ENCODE measurements at regions not wholly inside any gene's neighbourhood (a gene's known extent, or its start where the extent isn't known, plus 50 kb on each side); places are given as distances from the start of the nearest gene placed in this dataset.

DNA sequence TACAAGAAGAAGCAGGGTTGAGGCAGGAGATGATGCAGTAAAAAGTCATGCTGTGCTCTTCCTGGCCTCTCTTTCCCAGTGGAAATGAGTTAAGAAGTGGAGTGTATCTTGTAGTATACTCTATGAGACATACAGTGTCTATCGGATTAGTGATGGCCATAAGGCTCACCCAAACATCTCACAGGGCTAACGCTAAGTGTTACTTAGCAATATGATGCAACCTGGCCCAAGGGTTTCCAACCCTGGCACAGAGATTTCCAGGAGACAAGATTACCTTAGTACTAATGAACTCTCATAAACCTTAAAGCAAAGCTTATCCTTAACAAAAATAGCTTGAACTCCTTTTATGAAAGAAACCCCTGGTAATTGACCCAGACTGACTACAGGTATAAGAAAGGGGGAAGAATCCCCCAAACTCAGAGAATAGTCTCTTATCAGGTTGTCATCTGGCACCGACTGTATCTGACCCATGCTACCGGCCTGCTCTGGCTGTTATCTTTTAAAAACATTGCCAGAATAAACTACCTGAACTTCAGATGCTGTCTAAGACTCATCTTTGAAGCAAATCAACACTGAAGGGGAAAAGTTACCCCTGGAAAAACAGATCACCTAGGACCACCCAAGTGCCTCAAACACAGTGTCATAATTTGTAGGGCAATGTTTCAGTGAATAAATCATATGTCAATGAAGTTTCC lies 1002.0 kb downstream of the REEP3 start:
- Histone ChIP-seq H3K27ac (no peak overlapping the region), H3K4me1 (no peaks in the 10 kb centered on the region), H3K4me3 (no peak overlapping the region), H3K9me3 (no peaks in the 10 kb centered on the region), H3K27me3 (no peaks in the 10 kb centered on the region), H3K36me3 (no peaks in the 10 kb centered on the region)
- no peak for DNase-seq (ENCODE audit: low spot score in 2 of 2)
- no peak for TF ChIP-seq POLR2AphosphoS5 (IDR thresholded peaks at IDR 0.05)
- TF ChIP-seq EP300 (IDR thresholded peaks at IDR 0.05), result no peak
- TF ChIP-seq, protein P1, sequence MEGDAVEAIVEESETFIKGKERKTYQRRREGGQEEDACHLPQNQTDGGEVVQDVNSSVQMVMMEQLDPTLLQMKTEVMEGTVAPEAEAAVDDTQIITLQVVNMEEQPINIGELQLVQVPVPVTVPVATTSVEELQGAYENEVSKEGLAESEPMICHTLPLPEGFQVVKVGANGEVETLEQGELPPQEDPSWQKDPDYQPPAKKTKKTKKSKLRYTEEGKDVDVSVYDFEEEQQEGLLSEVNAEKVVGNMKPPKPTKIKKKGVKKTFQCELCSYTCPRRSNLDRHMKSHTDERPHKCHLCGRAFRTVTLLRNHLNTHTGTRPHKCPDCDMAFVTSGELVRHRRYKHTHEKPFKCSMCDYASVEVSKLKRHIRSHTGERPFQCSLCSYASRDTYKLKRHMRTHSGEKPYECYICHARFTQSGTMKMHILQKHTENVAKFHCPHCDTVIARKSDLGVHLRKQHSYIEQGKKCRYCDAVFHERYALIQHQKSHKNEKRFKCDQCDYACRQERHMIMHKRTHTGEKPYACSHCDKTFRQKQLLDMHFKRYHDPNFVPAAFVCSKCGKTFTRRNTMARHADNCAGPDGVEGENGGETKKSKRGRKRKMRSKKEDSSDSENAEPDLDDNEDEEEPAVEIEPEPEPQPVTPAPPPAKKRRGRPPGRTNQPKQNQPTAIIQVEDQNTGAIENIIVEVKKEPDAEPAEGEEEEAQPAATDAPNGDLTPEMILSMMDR (IDR thresholded peaks at IDR 0.05), result no peak
- no peak for TF ChIP-seq POLR2A (IDR thresholded peaks at IDR 0.05)
- 63% methylated on average over 4 of the region's 4 CpGs for WGBS

DNA sequence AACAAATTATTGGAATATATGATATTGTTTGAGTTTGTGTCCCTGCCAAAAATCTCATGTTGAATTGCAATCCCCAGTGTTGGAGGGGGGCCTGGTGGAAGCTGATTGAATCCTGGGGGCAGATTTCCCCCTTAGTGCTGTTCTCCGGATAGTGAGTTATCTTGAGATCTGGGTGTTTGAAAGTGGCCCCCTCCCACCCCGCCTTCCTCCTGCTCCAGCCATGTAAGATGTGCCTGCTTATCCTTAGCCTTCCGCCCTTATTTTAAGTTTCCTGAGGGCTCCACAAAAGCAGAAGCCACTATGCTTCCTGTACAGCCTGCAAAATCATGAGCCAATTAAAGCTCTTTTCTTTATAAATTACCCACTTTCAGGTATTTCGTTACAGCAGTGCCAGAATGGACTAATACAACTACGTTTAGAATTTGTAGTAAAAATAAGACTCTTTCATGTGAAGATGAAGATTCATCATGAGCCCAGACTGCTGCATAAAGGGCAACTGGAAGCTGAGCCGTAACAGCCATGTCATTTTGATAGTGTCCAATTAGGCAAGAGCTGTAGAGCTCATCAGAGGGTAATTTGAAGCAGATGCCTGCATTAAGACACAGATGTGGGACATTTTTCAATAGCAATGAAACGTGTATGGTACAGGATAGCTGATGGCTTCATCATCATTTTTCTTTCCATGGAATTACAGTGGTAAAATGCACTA lies 1007.2 kb downstream of the REEP3 start:
- no peak for DNase-seq (ENCODE audit: low spot score in 2 of 2)
- TF ChIP-seq EP300 (IDR thresholded peaks at IDR 0.05), result no peak
- TF ChIP-seq POLR2AphosphoS5 (IDR thresholded peaks at IDR 0.05), result no peak
- TF ChIP-seq POLR2A (IDR thresholded peaks at IDR 0.05), result no peak
- TF ChIP-seq, protein P1 (IDR thresholded peaks at IDR 0.05), result no peak
- WGBS, result 51% methylated on average over 7 of the region's 7 CpGs
- Histone ChIP-seq H3K9me3 (no peaks in the 10 kb centered on the region), H3K4me1 (no peaks in the 10 kb centered on the region), H3K4me3 (no peak overlapping the region), H3K36me3 (no peaks in the 10 kb centered on the region), H3K27ac (no peak overlapping the region), H3K27me3 (no peaks in the 10 kb centered on the region)

DNA sequence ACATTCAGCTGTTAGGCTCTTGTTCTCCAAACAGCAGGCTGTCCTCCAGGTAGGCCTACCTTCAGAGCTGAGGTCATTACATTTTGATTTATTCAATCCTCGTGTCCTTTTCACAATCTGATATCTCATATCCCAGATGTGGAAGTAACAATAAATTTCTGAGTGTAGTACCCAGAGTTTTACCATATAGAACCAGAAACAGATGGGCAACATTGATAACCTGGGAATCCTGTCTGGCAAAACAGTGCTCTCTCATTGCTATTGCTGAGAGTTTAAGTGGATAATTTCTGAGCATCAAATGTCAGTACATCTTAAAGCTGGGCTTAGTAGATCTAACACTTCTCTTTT lies 1007.8 kb downstream of the REEP3 start:
- Histone ChIP-seq H3K27me3 (no peaks in the 10 kb centered on the region), H3K36me3 (no peaks in the 10 kb centered on the region), H3K9me3 (no peaks in the 10 kb centered on the region), H3K4me3 (no peak overlapping the region), H3K27ac (no peak overlapping the region), H3K4me1 (no peaks in the 10 kb centered on the region)
- DNase-seq (ENCODE audit: low spot score in 2 of 2), result no peak
- TF ChIP-seq POLR2AphosphoS5 (IDR thresholded peaks at IDR 0.05), result no peak
- TF ChIP-seq POLR2A (IDR thresholded peaks at IDR 0.05), result no peak
- no peak for TF ChIP-seq EP300 (IDR thresholded peaks at IDR 0.05)
- TF ChIP-seq, protein P1 (IDR thresholded peaks at IDR 0.05), result no peak
- 30% methylated on average over 1 of the region's 1 CpG for WGBS

DNA sequence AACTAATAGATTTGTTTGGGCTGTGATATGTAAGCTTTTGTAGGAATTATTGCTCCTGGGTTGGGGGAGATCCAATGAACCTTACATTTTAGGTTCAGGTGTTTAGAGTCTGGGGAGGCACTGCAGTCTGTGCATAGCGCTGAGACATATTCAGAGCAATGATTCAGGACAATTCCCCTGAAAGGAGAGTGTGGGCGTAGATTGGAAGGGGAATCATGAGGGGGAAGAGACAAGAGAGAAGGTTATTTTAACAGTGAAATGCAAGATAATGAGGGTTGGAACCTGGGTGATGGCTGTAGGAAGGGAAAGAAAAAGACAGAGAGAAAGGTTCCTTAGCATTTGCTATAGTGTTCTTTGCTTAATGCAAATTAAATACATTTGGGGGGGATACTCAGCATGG lies 1013.4 kb downstream of the REEP3 start:
- Histone ChIP-seq H3K27ac (no peak overlapping the region), H3K9me3 (no peaks in the 10 kb centered on the region), H3K36me3 (no peaks in the 10 kb centered on the region), H3K27me3 (no peaks in the 10 kb centered on the region), H3K4me3 (no peak overlapping the region), H3K4me1 (no peaks in the 10 kb centered on the region)
- TF ChIP-seq EP300 (IDR thresholded peaks at IDR 0.05) (no peak), POLR2AphosphoS5 (IDR thresholded peaks at IDR 0.05) (no peak)
- TF ChIP-seq, protein P1 (IDR thresholded peaks at IDR 0.05), result no peak
- 85% methylated on average over 2 of the region's 2 CpGs for WGBS
- no peak for DNase-seq (ENCODE audit: low spot score in 2 of 2)

DNA sequence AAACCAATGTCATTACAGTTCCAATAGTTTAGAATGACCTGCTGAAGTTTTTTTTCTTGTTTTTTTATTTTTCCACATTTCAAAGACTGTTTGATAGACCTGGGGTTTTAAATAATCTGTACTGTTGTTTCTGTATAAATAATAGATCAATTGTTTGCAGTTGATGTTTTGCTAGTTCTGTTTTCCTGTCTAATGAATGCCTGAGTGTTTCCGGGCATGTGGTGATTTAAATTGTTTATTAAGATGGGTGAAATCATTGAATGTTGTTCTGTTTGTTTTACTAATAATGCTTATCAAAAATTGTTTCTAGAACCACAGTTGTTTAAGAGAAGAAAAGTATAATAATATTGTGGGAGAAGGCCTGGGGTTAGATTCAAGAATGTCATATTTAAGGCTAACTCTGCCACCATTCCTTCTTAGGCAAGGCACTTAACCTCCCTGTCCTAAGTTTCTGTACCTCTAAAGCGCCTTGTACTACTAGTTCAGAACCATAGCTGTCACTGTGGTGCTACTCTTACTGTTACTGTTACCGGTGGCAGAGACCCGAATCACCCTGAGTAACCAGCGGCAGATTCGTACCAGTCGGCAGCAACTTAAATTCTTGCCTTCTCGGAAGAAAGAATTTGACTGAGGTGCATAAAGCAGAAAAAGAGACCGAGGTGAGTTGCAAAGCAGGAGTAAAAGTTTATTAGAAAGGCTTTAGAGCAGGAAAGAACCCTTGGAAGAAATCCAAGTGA lies 1014.1 kb downstream of the REEP3 start:
- H3K36me3 ChIP-seq, result no peaks in the 10 kb centered on the region
- no peaks in the 10 kb centered on the region for H3K27me3 ChIP-seq
- H3K4me1 ChIP-seq, result no peaks in the 10 kb centered on the region
- whole genome bisulfite sequencing, result 87% methylated on average over 9 of the region's 9 CpGs
- TF ChIP-seq EP300 (IDR thresholded peaks at IDR 0.05) (no peak), POLR2AphosphoS5 (IDR thresholded peaks at IDR 0.05) (no peak), POLR2A (IDR thresholded peaks at IDR 0.05) (no peak)
- TF ChIP-seq, protein P1 (IDR thresholded peaks at IDR 0.05), result no peak
- no peaks in the 10 kb centered on the region for H3K9me3 ChIP-seq
- no peak overlapping the region for H3K4me3 ChIP-seq
- no peak overlapping the region for H3K27ac ChIP-seq
- DNase-seq (ENCODE audit: low spot score in 2 of 2), result no peak
